OCI-LY1 (cell line): ENCODE measurements at regions not wholly inside any gene's neighbourhood (a gene's known extent, or its start where the extent isn't known, plus 50 kb on each side); places are given as distances from the start of the nearest gene placed in this dataset.

ENCODE experiments used
- H2AFZ ChIP-seq: fragments of 200-600 bp; sonication (generic), shearing (Covaris generic); 2 replicates; pipeline ENCODE4 v1.6.0; 2014; ENCODE audit warnings: antibody characterized with exemption, mild to moderate bottlenecking, low read length
- H3F3A ChIP-seq: fragments of 200-600 bp; sonication (generic), shearing (Covaris generic); 2 replicates; pipeline ENCODE4 v1.6.0; 2014; ENCODE audit warnings: mild to moderate bottlenecking, antibody characterized with exemption, low read length, moderate library complexity; ENCODE audit not compliant: insufficient read depth
- H3K27ac ChIP-seq: fragments of 200-600 bp; sonication (generic); 2 replicates; pipeline ENCODE4 v1.5.1; 2014; ENCODE audit warnings: low read length, mixed run types, mild to moderate bottlenecking, low read depth; ENCODE audit not compliant: poor library complexity, severe bottlenecking
- H3K27me3 ChIP-seq: fragments of 200-600 bp; sonication (generic); 2 replicates; pipeline ENCODE4 v1.6.0; 2014; ENCODE audit warnings: antibody characterized with exemption, mild to moderate bottlenecking, low read length, moderate library complexity; ENCODE audit not compliant: insufficient read depth
- H3K36me3 ChIP-seq: fragments of 200-600 bp; sonication (generic); 2 replicates; pipeline ENCODE4 v1.6.1; 2014; ENCODE audit warnings: mild to moderate bottlenecking, antibody characterized with exemption, low read length, moderate library complexity, mixed read lengths; ENCODE audit not compliant: insufficient read depth
- H3K4me1 ChIP-seq: fragments of 200-600 bp; sonication (generic); 2 replicates; pipeline ENCODE4 v1.5.1; 2014; ENCODE audit warnings: mild to moderate bottlenecking, low read length, moderate library complexity; ENCODE audit not compliant: insufficient read depth, severe bottlenecking
- H3K4me2 ChIP-seq: fragments of 200-600 bp; sonication (generic), shearing (Covaris generic); 2 replicates; pipeline ENCODE4 v1.6.1; 2014; ENCODE audit warnings: low read length
- H3K4me3 ChIP-seq: fragments of 200-600 bp; sonication (generic); 2 replicates; pipeline ENCODE4 v1.5.1; 2014; ENCODE audit warnings: low read length, low read depth, mild to moderate bottlenecking, mixed read lengths; ENCODE audit not compliant: poor library complexity, severe bottlenecking
- H3K79me2 ChIP-seq: fragments of 200-600 bp; shearing (Covaris generic); 2 replicates; pipeline ENCODE4 v1.6.1; 2016; ENCODE audit warnings: mixed run types, low read length, mixed read lengths; ENCODE audit not compliant: insufficient read depth
- H3K9ac ChIP-seq: fragments of 200-600 bp; sonication (generic), shearing (Covaris generic); 2 replicates; pipeline ENCODE4 v1.6.1; 2014; ENCODE audit warnings: mild to moderate bottlenecking, low read length, mixed read lengths
- H3K9me2 ChIP-seq: fragments of 200-600 bp; sonication (generic), shearing (Covaris generic); 2 replicates; pipeline ENCODE4 v1.6.1; 2014; ENCODE audit warnings: low read depth, mild to moderate bottlenecking, low read length, mixed read lengths
- H3K9me3 ChIP-seq: fragments of 200-600 bp; shearing (Covaris generic); 2 replicates; pipeline ENCODE4 v1.6.1; 2014; ENCODE audit warnings: low read length, mixed read lengths
- H4K20me1 ChIP-seq: fragments of 200-600 bp; sonication (generic), shearing (Covaris generic); 2 replicates; pipeline ENCODE4 v1.6.0; 2016; ENCODE audit warnings: mild to moderate bottlenecking, low read length; ENCODE audit not compliant: insufficient read depth
- EZH2 ChIP-seq: fragments of 200-600 bp; sonication (generic), shearing (Covaris generic); IDR thresholded peaks from 2 replicates; pipeline ENCODE4 v1.8.0; 2017; ENCODE audit warnings: borderline replicate concordance, mixed run types, mild to moderate bottlenecking, antibody characterized with exemption, low read length, moderate library complexity, mixed read lengths
- TF ChIP-seq, protein P1 (sequence below): fragments of 200-600 bp; sonication (generic), shearing (Covaris generic); IDR thresholded peaks from 2 replicates; pipeline ENCODE4 v1.5.1; 2017; ENCODE audit warnings: mild to moderate bottlenecking, antibody characterized with exemption, low read length, moderate library complexity, mixed read lengths

- no peaks in the 10 kb centered on the region for H3K4me1 ChIP-seq
- H3K36me3 ChIP-seq: no peaks in the 10 kb centered on the region
- no peak overlapping the region for H3K27ac ChIP-seq
- H3K9ac ChIP-seq: no peak overlapping the region
- H3K4me3 ChIP-seq: no peak overlapping the region
- H3K79me2 ChIP-seq: no peaks in the 10 kb centered on the region
- H3K9me2 ChIP-seq: no peaks in the 10 kb centered on the region
- H3K4me2 ChIP-seq: no peak overlapping the region
- no peaks in the 10 kb centered on the region for H3K27me3 ChIP-seq
- H2AFZ ChIP-seq: no peak overlapping the region
- TF ChIP-seq, protein P1, sequence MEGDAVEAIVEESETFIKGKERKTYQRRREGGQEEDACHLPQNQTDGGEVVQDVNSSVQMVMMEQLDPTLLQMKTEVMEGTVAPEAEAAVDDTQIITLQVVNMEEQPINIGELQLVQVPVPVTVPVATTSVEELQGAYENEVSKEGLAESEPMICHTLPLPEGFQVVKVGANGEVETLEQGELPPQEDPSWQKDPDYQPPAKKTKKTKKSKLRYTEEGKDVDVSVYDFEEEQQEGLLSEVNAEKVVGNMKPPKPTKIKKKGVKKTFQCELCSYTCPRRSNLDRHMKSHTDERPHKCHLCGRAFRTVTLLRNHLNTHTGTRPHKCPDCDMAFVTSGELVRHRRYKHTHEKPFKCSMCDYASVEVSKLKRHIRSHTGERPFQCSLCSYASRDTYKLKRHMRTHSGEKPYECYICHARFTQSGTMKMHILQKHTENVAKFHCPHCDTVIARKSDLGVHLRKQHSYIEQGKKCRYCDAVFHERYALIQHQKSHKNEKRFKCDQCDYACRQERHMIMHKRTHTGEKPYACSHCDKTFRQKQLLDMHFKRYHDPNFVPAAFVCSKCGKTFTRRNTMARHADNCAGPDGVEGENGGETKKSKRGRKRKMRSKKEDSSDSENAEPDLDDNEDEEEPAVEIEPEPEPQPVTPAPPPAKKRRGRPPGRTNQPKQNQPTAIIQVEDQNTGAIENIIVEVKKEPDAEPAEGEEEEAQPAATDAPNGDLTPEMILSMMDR: no peak
- TF ChIP-seq EZH2: no peak
- no peaks in the 10 kb centered on the region for H3K9me3 ChIP-seq
- no peaks in the 10 kb centered on the region for H3F3A ChIP-seq
- no peaks in the 10 kb centered on the region for H4K20me1 ChIP-seq
Measured at GRCh38 chr4:143036443-143036842, 148.3 kb upstream of the USP38 start.

DNA sequence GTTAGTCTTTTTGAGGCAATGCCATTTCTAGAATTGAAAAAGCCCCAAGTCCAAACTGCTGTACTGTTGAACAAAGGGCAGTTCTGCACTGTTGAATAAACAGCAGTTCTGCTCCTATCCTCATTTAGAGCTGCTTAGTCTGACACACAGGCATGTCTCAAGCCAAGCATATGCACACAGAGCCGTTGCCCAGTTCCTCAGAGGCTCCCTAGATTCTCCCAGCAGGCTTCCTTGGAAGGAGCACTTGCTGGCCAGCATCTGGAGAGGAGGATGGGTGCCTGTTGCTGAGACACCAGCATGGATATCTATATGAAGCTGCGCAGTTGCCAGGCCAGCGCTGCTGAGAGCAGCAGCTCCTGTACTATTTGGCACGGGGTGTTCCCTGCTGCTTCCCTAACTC, 138.3 kb upstream of the USP38 start:
- H3K9me2 ChIP-seq: no peaks in the 10 kb centered on the region
- H3K27me3 ChIP-seq: no peaks in the 10 kb centered on the region
- H3K4me3 ChIP-seq: no peak overlapping the region
- TF ChIP-seq, protein P1: no peak
- no peak for TF ChIP-seq EZH2
- no peaks in the 10 kb centered on the region for H4K20me1 ChIP-seq
- no peaks in the 10 kb centered on the region for H3K36me3 ChIP-seq
- H3K4me2 ChIP-seq: no peak overlapping the region
- H3K9me3 ChIP-seq: no peaks in the 10 kb centered on the region
- no peaks in the 10 kb centered on the region for H3K79me2 ChIP-seq
- H3K9ac ChIP-seq: no peak overlapping the region
- H3K27ac ChIP-seq: no peak overlapping the region
- H2AFZ ChIP-seq: no peak overlapping the region
- H3F3A ChIP-seq: no peaks in the 10 kb centered on the region
- H3K4me1 ChIP-seq: no peaks in the 10 kb centered on the region

DNA sequence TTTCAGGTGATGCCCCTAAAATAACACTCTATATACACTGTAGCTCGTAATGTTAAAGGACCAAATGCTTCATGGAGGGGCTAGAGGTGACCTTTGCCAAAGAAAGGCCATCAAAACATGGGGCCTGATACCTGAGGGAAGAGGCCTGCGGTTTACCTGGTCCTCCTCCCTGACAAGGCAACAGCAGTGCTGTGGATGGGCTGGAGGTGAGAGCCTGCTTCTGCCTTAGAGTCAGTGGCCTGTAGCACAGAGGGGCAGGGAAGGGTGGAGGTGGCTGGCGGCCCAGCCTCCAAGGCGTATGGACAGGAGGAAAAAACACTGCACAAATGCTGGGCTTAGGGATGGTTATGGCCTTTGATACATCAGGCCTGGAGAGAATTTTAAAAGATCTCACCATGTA, 137.8 kb upstream of the USP38 start:
- no peak overlapping the region for H3K4me3 ChIP-seq
- H3K9ac ChIP-seq: no peak overlapping the region
- no peaks in the 10 kb centered on the region for H3F3A ChIP-seq
- H3K9me3 ChIP-seq: no peaks in the 10 kb centered on the region
- H3K79me2 ChIP-seq: no peaks in the 10 kb centered on the region
- H3K9me2 ChIP-seq: no peaks in the 10 kb centered on the region
- H3K27ac ChIP-seq: no peak overlapping the region
- H3K27me3 ChIP-seq: no peaks in the 10 kb centered on the region
- no peaks in the 10 kb centered on the region for H4K20me1 ChIP-seq
- no peak overlapping the region for H3K4me2 ChIP-seq
- H3K36me3 ChIP-seq: no peaks in the 10 kb centered on the region
- TF ChIP-seq, protein P1: no peak
- TF ChIP-seq EZH2: no peak
- H3K4me1 ChIP-seq: no peaks in the 10 kb centered on the region
- H2AFZ ChIP-seq: no peak overlapping the region
